Keratinocyte (primary cell): ENCODE measurements at regions not wholly inside any gene's neighbourhood (a gene's known extent, or its start where the extent isn't known, plus 50 kb on each side); places are given as distances from the start of the nearest gene placed in this dataset.

Experiments
- EZH2 ChIP-seq: IDR thresholded peaks from one replicate; pipeline ENCODE4 v1.6.1; 2012; ENCODE audit warnings: inconsistent platforms, mild to moderate bottlenecking, low read length, moderate library complexity
- TF ChIP-seq, protein P1 (sequence below), 3 experiments: IDR thresholded peaks in 1 of 3; conservative IDR thresholded peaks in 1 of 3; optimal IDR thresholded peaks in 1 of 3; 2 replicates in 2 of 3; 3 replicates in 1 of 3; pipeline versions ENCODE3 to v1.5.1; 2011; ENCODE audit warnings: low read length in 3 of 3, mild to moderate bottlenecking in 3 of 3, moderate library complexity in 2 of 3, control low read depth in 1 of 3, inconsistent platforms in 1 of 3; ENCODE audit not compliant: insufficient read depth in 2 of 3; ENCODE audit errors: extremely low read depth in 1 of 3

DNA sequence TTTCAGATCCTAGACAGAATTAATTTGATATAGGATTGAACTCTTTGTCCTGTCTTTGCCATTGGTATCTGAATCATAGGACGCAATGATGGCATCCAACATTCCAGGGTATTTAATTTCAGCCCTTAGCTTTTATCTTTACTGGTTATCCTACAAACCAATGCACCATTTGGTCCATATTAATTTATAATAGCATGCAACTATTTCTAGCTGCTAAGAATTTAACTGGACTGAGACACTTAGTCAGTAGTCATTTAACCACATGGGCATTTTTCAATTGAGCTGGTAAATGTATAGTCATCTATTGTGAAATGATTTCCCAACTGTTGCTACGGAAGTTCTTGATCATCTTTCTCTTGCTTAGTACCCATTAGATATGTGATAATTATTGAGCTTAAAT is 141.1 kb downstream of the CD164 start:
- TF ChIP-seq, protein P1, sequence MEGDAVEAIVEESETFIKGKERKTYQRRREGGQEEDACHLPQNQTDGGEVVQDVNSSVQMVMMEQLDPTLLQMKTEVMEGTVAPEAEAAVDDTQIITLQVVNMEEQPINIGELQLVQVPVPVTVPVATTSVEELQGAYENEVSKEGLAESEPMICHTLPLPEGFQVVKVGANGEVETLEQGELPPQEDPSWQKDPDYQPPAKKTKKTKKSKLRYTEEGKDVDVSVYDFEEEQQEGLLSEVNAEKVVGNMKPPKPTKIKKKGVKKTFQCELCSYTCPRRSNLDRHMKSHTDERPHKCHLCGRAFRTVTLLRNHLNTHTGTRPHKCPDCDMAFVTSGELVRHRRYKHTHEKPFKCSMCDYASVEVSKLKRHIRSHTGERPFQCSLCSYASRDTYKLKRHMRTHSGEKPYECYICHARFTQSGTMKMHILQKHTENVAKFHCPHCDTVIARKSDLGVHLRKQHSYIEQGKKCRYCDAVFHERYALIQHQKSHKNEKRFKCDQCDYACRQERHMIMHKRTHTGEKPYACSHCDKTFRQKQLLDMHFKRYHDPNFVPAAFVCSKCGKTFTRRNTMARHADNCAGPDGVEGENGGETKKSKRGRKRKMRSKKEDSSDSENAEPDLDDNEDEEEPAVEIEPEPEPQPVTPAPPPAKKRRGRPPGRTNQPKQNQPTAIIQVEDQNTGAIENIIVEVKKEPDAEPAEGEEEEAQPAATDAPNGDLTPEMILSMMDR (optimal IDR thresholded peaks at IDR 0.05 in 1 of 3, IDR thresholded peaks at IDR 0.05 in 1 of 3, conservative IDR thresholded peaks at IDR 0.05 in 1 of 3; ENCODE audit: extremely low read depth in 1 of 3, insufficient read depth in 2 of 3, low read length in 3 of 3) = no peak
- no peak for TF ChIP-seq EZH2
